ENCODE measurements at regions not wholly inside any gene's neighbourhood (a gene's known extent, or its start where the extent isn't known, plus 50 kb on each side); places are given as distances from the start of the nearest gene placed in this dataset.

GRCh38 chr2:18830962-18831361, 241.6 kb upstream of the NT5C1B start:
- H3K9ac ChIP-seq (ENCODE audit: insufficient read depth, low read length, poor library complexity, severe bottlenecking): no peak overlapping the region
- Mint-ChIP-seq H3K27ac (no peak overlapping the region), H3K9me3 (peaks cover 0 to 10% (median 3%) of the 10 kb centered on the region in 7 donors), H3K27me3 (ENCODE audit: low read depth in 3 of 3) (no peaks in the 10 kb centered on the region), H3K4me3 (no peak overlapping the region), H3K4me1 (no peaks in the 10 kb centered on the region), H3K36me3 (no peaks in the 10 kb centered on the region)
- no peak for TF ChIP-seq CTCF (IDR thresholded peaks at IDR 0.05)
- no peak overlapping the region for H3K4me2 ChIP-seq (replicated peaks; ENCODE audit: extremely low read depth, low read length, poor library complexity, severe bottlenecking)
- H3K4me3 ChIP-seq (replicated peaks in 1 of 3; ENCODE audit: low read depth in 2 of 3, low read length in 3 of 3): no peak overlapping the region
- no peaks in the 10 kb centered on the region for H3K36me3 ChIP-seq (replicated peaks in 1 of 2; ENCODE audit: control insufficient read depth in 1 of 2, insufficient read depth in 2 of 2, low read length in 2 of 2)
- no peaks in the 10 kb centered on the region for H3K27me3 ChIP-seq (ENCODE audit: control insufficient read depth in 2 of 2, insufficient read depth in 2 of 2, low read length in 2 of 2)
- no peak for DNase-seq
- WGBS (ENCODE audit: insufficient coverage): no CpG with 5 or more reads among the region's 1 CpG
- no peak overlapping the region for H2AFZ ChIP-seq (ENCODE audit: insufficient read depth, low read depth, low read length, poor library complexity, severe bottlenecking)
- no peaks in the 10 kb centered on the region for H3K79me2 ChIP-seq (ENCODE audit: insufficient read depth, low read length)
- intact Hi-C loops (cut with micrococcal nuclease): no loop called here
- H3K9me3 ChIP-seq (replicated peaks in 1 of 2; ENCODE audit: control insufficient read depth in 1 of 2, insufficient read depth in 1 of 2, low read length in 2 of 2): peaks cover 0 to 7% of the 10 kb centered on the region in 2 donors
- no peaks in the 10 kb centered on the region for H3K4me1 ChIP-seq (ENCODE audit: control insufficient read depth in 1 of 2, insufficient read depth in 2 of 2, low read length in 2 of 2)
- H4K20me1 ChIP-seq (ENCODE audit: insufficient read depth, low read length): no peaks in the 10 kb centered on the region
- H3K27ac ChIP-seq (ENCODE audit: low read depth in 1 of 2, low read length in 2 of 2): no peak overlapping the region

GRCh38 chr2:18829976-18830375, 240.6 kb upstream of the NT5C1B start:
- Histone ChIP-seq H4K20me1 (ENCODE audit: insufficient read depth, low read length) (no peaks in the 10 kb centered on the region), H3K4me2 (replicated peaks; ENCODE audit: extremely low read depth, low read length, poor library complexity, severe bottlenecking) (no peak overlapping the region), H3K9ac (ENCODE audit: insufficient read depth, low read length, poor library complexity, severe bottlenecking) (no peak overlapping the region), H3K27ac (ENCODE audit: low read depth in 1 of 2, low read length in 2 of 2) (no peak overlapping the region), H3K27me3 (ENCODE audit: control insufficient read depth in 2 of 2, insufficient read depth in 2 of 2, low read length in 2 of 2) (no peaks in the 10 kb centered on the region), H3K9me3 (replicated peaks in 1 of 2; ENCODE audit: control insufficient read depth in 1 of 2, insufficient read depth in 1 of 2, low read length in 2 of 2) (peaks cover 0 to 11% of the 10 kb centered on the region in 2 donors), H2AFZ (ENCODE audit: insufficient read depth, low read depth, low read length, poor library complexity, severe bottlenecking) (no peak overlapping the region), H3K36me3 (replicated peaks in 1 of 2; ENCODE audit: control insufficient read depth in 1 of 2, insufficient read depth in 2 of 2, low read length in 2 of 2) (no peaks in the 10 kb centered on the region), H3K4me1 (ENCODE audit: control insufficient read depth in 1 of 2, insufficient read depth in 2 of 2, low read length in 2 of 2) (no peaks in the 10 kb centered on the region), H3K79me2 (ENCODE audit: insufficient read depth, low read length) (no peaks in the 10 kb centered on the region), H3K4me3 (replicated peaks in 1 of 3; ENCODE audit: low read depth in 2 of 3, low read length in 3 of 3) (no peak overlapping the region)
- no peak for TF ChIP-seq CTCF (IDR thresholded peaks at IDR 0.05)
- intact Hi-C loops (cut with micrococcal nuclease): no loop called here
- Mint-ChIP-seq H3K4me1 (no peaks in the 10 kb centered on the region), H3K9me3 (peaks cover 0 to 13% (median 3%) of the 10 kb centered on the region in 7 donors), H3K27me3 (ENCODE audit: low read depth in 3 of 3) (no peaks in the 10 kb centered on the region), H3K4me3 (no peak overlapping the region), H3K36me3 (no peaks in the 10 kb centered on the region), H3K27ac (no peak overlapping the region)
- WGBS (ENCODE audit: insufficient coverage): no CpG with 5 or more reads among the region's 1 CpG
- DNase-seq: no peak

Data from CD14-positive monocyte (primary cell).